ENCODE measurements at regions not wholly inside any gene's neighbourhood (a gene's known extent, or its start where the extent isn't known, plus 50 kb on each side); places are given as distances from the start of the nearest gene placed in this dataset.
"Not testable (repeated sequence)": the region's sequence is repeated elsewhere in the genome, so short reads cannot be mapped to it uniquely, and the experiment has no call there.

- DNase-seq (ENCODE audit: low read depth) = no peak
Measured at GRCh38 chr5:89343666-89344065, 460.7 kb upstream of the MEF2C start.

DNA sequence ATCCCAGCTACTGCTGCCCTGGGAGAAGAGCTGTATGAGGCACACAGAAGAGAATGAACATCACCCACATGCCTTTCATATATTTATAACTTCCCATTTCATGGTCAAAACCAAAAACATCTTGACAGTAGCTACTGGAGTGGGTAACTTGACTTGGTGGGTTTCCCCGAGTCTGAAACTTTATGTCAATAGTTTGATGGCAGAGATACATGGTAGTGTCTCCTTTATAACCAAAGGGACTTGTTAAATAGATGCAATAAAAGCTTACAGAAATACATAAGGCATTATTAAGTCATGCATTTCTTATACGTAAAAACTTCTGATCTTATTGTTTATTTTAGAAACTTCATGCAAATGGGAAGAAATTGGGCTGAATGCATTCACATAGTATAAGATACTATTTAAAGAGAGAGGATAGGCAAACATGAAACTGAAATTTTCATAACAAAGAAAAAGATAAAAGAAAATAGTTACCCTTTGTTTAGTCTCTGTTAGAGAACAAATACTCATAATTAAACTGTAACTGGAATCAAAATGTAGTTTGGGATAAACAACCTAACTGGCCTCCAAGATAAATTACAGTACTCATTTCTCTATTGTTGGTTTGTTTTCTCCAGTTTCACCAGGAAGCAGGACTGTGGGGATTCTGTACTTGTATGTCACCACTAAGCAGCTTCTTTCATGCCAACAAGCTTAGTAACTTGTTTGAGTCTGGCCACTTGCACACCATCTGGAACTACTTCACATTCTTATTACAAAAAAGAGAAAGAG, 459.3 kb upstream of the MEF2C start:
- peak; percentile 62 for DNase-seq (ENCODE audit: low read depth)

DNA sequence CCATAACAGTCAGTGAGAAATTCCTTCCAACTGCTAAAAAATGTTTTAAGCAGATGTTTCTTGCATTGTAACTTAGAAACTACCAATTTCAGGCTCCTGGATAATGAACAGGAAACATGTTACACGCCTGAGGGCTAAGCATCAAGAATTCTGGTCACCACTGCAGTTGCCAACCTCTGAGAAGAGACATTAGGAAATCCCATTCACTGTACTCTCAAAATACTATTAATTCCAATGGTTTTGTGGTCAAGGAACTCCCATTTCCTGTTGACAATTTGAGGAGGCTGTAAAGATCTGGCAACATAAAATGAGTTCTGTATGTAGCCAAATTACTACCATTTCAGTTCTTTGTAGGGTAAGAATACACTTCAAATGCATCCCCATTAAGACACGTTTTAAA, 456.0 kb upstream of the MEF2C start:
- DNase-seq (ENCODE audit: low read depth) = peak; percentile 9

DNA sequence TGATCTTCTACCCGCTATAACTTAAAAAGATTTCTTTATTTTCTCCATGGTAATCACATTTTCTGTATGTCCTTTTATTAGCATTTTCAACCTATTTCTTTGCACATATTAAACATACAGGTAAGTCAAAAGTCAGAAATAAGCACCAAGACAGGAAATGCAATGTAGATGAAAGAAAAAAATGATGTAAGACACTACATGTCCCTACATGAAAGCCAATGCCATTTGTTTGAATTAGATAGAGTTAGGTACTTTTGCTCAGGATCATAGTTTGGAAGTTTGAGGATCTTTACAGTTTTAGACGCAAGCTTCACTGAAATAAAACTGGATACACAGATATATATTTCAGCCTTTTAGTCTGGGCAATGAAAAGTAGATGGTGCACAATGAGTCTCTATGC, 453.1 kb upstream of the MEF2C start:
- no peak for DNase-seq (ENCODE audit: low read depth)

GRCh38 chr5:89330140-89330539, 447.2 kb upstream of the MEF2C start:
- no peak for DNase-seq (ENCODE audit: low read depth)

GRCh38 chr5:89327608-89328007, 444.6 kb upstream of the MEF2C start:
- DNase-seq (ENCODE audit: low read depth) = no peak

DNA sequence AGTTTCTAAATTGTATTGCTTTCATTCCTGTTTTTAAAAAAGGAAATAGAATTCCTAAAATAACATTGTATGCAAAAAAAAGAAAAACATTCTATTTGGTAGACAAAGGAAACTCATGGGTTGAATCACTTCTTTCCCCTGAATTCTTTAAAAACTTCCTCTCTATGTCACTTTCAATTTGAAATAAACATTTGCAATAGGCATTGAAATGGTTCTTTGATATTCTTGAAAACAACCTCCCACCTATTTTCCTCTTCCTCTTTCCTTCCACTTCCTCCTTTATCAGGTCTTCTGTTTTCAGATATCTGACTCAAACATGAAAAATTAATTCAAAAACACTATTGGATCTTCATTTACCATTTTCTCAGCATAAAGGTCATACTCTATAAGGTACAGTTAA, 442.0 kb upstream of the MEF2C start:
- DNase-seq (ENCODE audit: low read depth) = no peak

- no peak for DNase-seq (ENCODE audit: low read depth)
Measured at GRCh38 chr5:89320421-89321277, 437.7 kb upstream of the MEF2C start.

DNA sequence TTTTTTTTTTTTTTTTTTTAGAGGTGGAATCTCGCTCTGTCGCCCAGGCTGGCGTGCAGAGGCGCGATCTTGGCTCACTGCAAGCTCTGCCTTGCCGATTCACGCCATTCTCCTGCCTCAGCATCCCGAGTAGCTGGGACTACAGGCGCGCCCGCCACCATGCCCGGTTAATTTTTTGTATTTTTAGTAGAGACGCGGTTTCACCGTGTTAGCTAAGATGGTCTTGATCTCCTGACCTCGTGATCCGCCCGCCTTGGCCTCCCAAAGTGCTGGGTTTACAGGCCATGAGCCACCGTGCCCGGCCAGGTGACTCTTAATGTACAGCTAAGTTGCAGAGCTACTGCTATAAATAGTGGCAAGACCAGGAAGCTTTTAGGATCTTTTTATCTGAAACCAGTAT, 434.9 kb upstream of the MEF2C start:
- DNase-seq (ENCODE audit: low read depth) = not testable (repeated sequence)

- peak; percentile 12 for DNase-seq (ENCODE audit: low read depth)
Measured at GRCh38 chr5:89315286-89316100, 432.5 kb upstream of the MEF2C start.

GRCh38 chr5:89313804-89314588, 431.0 kb upstream of the MEF2C start:
- peak; percentile 76 for DNase-seq (ENCODE audit: low read depth)

DNA sequence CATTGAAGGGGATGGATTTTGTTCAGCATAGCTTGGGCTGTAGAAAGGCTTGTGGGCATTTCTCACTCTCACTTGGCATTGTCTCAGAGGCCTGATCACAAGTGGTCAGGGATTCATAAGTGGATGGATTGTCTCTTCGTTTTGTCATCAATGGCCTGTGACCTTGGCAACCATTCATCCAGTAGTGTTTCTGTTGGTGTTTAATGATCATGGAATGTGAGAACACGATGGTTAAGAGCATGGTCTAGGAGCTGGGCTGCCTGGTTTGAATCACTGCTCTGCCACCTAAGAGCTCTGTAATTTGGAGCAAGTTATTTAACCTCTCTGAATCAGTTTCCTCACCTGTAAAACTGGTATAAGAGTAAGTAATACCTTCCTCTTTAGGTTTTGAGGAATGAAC, 430.1 kb upstream of the MEF2C start:
- DNase-seq (ENCODE audit: low read depth) = peak; percentile 34

DNA sequence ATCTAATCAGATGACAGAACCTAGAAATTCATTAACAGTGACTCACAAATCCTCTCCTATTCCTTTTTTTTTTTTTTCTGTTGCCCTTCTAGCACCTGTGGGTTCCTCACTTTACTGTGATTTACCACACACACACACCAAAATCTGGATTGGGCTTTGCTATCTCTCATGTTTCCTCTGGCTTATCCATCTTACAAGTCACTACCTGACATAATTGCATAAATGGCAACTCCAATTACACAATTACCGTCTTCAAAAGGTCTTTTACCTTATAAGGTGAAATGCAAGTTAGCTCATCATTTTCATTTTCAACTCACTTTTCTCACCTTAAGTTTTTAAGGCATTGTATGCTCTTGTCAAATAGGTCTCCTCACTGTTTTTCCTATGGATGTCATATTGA, 426.3 kb upstream of the MEF2C start:
- DNase-seq (ENCODE audit: low read depth) = no peak

DNA sequence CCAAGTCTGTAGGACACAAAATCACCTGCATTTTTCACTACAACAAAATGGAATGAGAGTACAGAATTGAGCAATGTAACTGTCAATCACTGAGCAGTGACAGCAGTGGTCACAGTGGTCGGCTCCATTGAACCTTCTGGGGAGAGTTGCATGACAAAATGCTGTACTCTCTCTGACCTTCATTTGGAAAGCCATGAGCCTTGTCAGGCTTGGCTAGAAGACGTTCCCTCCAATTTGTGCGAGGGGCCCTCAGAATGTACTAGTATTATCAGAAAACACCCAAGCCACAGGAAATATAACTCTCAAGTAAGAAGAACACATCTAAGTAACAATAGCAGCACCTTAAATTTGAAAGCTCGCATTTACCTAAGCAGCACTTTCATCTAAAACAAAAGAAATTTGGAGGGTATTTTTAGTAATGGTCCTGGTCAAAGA, 425.6 kb upstream of the MEF2C start:
- no peak for DNase-seq (ENCODE audit: low read depth)

- no peak for DNase-seq (ENCODE audit: low read depth)
Measured at GRCh38 chr5:89307972-89308371, 425.0 kb upstream of the MEF2C start.

DNA sequence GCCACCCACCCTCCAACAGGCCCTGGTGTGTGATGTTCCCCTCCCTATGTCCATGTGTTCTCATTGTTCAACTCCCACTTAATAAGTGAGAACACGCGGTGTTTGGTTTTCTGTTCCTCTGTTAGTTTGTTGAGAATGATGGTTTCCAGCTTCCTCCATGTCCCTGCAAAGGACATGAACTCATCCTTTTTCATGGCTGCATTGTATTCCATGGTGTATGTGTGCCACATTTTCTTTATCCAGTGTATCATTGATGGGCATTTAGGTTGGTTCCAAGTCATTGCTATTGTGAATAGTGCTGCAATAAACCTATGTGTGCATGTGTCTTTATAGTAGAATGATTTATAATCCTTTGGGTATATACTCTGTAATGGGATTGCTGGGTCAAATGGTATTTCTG, 424.2 kb upstream of the MEF2C start:
- DNase-seq (ENCODE audit: low read depth) = not testable (repeated sequence)

DNA sequence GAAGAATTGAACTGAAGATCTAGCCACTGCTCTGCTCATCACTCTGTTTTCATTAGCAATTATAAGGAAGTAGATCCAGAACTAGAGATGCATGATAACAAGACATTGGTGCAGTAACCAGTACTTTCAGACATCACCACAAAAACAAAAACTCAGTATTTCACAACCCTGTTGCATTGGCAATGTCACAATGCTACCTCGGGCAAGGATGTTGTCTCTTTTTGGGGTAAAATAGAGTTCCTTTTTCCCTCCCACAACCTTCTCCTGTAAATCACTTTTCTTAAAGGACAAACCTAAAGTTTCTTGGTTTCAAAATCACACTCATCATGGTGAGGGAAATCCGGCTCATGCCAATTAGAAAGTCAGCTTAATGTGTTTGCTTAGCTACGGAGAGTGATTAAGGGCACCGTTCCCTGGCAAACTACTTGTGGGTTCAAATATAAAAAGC, 420.1 kb upstream of the MEF2C start:
- DNase-seq (ENCODE audit: low read depth) = no peak

DNA sequence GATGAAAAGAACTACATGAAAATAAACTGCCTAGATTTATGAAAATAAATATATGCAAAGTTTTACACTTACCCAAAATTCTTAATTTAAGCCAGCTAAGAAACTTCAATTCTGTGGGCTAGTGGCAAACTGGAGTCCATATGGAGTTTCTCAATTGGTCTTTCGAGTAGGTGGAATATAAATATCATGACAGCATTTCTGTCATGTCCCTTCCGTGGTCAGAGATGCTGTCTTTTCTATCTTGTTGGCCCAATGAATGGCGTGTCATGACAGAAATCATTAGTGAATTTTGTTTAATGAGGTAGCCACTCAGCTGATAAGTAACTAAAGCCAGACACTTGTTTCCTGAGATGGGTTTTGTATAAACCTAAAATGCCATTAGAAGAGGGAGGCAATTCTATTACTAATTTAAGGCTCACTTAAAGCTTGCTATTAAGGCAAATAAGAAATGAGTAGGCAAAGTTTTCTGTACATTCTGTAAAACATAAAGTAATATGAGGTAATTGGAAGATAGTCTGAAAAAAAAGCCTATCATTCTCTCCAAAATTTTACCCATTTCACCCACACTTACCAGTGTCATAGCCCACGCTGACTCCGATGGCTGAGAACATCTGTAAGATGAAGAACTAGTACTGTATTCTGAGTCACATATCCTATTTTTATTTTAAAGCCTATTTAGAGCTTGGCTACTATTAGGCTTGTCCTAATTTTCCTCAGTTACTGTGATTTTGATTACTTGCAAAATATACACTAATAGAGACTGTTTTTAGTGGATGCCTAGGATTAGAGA, 419.3 kb upstream of the MEF2C start:
- DNase-seq (ENCODE audit: low read depth) = no peak

DNA sequence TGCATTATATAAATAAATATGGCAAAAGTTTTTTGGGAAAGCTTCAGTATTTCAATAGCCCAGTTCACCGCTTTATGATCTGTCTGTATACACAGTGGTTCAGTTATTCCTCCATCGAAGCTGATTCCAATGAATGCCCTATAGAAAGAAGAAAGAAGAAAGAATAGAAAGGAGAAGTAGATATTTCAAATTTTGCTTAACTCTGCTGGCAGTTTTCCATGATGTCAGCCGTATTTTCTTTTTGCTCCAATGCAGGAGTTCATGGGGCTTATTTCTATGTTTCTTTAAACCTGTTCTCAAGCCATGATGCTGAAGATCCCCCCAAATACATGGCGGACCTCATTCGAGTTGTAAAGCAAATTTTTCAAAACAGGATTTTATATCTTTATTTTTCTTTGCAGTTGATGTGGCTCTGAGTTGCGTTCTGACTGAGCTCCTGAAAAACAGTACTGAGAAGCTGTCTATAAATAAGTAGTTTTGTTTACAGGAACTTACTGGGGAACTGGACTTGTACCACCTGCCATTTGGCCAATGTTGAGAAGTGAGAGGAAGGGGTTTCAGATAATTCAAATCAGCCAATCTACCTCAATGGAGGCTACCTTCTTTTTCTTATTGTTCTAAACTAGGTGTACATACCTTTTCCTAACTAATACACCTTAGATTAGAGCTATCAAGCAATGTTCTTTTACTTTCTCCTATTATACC, 418.5 kb upstream of the MEF2C start:
- DNase-seq (ENCODE audit: low read depth) = no peak

DNA sequence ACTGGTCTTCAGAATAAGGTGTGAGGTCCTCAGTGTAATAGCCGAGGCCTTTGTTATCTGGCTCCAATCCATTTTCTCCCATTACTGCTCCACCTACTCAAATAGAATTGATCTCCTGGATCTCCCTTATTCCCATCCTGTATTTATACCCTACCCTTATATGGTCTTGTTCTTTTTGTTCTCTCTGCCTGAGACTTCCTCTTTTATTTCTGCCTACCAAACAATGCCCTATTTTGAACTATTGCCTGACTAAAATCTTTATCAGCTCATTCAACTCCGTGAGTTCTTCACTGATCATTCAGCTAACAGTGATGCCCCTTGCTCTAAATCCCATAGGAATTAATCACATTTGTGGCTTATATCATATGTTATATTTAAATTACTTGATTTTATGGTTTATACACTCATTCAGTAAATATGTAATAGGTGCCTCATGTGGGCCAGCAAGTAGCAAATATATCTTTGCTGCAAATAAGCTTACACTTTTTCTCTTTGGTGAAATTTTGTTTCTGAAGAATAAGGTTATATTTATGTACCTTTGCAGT, 417.5 kb upstream of the MEF2C start:
- no peak for DNase-seq (ENCODE audit: low read depth)

Data from fibroblast of the conjunctiva (primary cell).